SK-N-MC (cell line): ENCODE measurements at regions not wholly inside any gene's neighbourhood (a gene's known extent, or its start where the extent isn't known, plus 50 kb on each side); places are given as distances from the start of the nearest gene placed in this dataset.
"Not testable (repeated sequence)": the region's sequence is repeated elsewhere in the genome, so short reads cannot be mapped to it uniquely, and the experiment has no call there.

ENCODE experiments used
- DNase-seq: peaks from one replicate; pipeline ENCODE4 v3.0.0-alpha.2; 2011; ENCODE audit warnings: low read depth, low spot score
- H3K27ac ChIP-seq: fragments of 200-600 bp; sonication (generic); 2 replicates; pipeline ENCODE4 v1.5.1; 2016; ENCODE audit warnings: mixed run types
- H3K36me3 ChIP-seq: fragments of 200-600 bp; sonication (generic); 2 replicates; pipeline ENCODE4 v1.6.1; 2017; ENCODE audit warnings: antibody characterized with exemption, low read length, mixed read lengths; ENCODE audit not compliant: insufficient read depth
- H3K4me3 ChIP-seq: fragments of 200-600 bp; sonication (generic); 2 replicates; pipeline ENCODE4 v1.5.1; 2016
- H3K9ac ChIP-seq: fragments of 200-600 bp; sonication (generic); 2 replicates; pipeline ENCODE4 v1.8.0; 2017; ENCODE audit warnings: mixed run types, mixed read lengths; ENCODE audit not compliant: insufficient read length
- H3K9me3 ChIP-seq: fragments of 200-600 bp; sonication (generic); 2 replicates; pipeline ENCODE4 v1.6.1; 2017; ENCODE audit warnings: low read depth, mild to moderate bottlenecking, antibody characterized with exemption, low read length, moderate library complexity, mixed read lengths
- EZH2 ChIP-seq: fragments of 200-600 bp; sonication (generic); IDR thresholded peaks from one replicate; pipeline ENCODE4 v1.6.1; 2017; ENCODE audit warnings: antibody characterized with exemption
- FOXP2 ChIP-seq: optimal IDR thresholded peaks from 2 replicates; pipeline ENCODE3; 2011; ENCODE audit warnings: mild to moderate bottlenecking, moderate library complexity; ENCODE audit not compliant: insufficient read depth; ENCODE audit errors: extremely low read length, control extremely low read depth
- POLR2AphosphoS5 ChIP-seq: IDR thresholded peaks from 2 replicates; pipeline ENCODE4 v1.6.1; 2012; ENCODE audit warnings: mild to moderate bottlenecking, low read depth, low read length, borderline replicate concordance

DNA sequence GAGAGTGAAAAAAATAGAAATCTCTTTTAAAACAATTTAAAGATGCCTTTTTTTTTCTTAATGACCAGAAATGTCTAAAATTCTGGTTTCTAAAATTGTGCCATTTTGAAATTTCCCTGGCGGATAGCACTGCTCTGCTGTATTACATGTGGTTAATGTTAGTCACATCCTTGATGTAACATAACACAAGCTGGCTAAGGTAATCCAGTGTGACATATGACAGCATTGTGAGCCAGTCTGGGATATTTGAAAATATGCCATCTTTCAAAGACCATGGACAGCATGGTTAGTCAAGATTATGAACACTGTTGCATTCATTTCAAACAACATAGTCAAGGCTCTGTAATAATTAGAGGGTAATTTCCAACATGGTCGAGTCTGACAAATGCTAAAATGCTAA is 133.2 kb downstream of the ALX1 start:
- Histone ChIP-seq H3K27ac (no peak overlapping the region), H3K9me3 (no peaks in the 10 kb centered on the region), H3K36me3 (no peaks in the 10 kb centered on the region), H3K9ac (no peak overlapping the region), H3K4me3 (no peak overlapping the region)
- no peak for DNase-seq
- no peak for TF ChIP-seq POLR2AphosphoS5
- no peak for TF ChIP-seq FOXP2
- no peak for TF ChIP-seq EZH2

- H3K4me3 ChIP-seq, result peak overlapping the region; percentile 0; the same call in 1 of the 2 replicates
- TF ChIP-seq POLR2AphosphoS5 (no peak), EZH2 (no peak), FOXP2 (no peak)
- H3K36me3 ChIP-seq, result no peaks in the 10 kb centered on the region
- no peak overlapping the region for H3K9ac ChIP-seq
- H3K27ac ChIP-seq, result peak overlapping the region; percentile 39; the same call in 1 of the 2 replicates
- no peaks in the 10 kb centered on the region for H3K9me3 ChIP-seq
- DNase-seq, result no peak
Measured at GRCh38 chr12:85422762-85423161, 142.7 kb downstream of the ALX1 start.

GRCh38 chr12:85423947-85424346 is 143.9 kb downstream of the ALX1 start:
- TF ChIP-seq POLR2AphosphoS5 (no peak), EZH2 (no peak), FOXP2 (no peak)
- no peaks in the 10 kb centered on the region for H3K36me3 ChIP-seq
- H3K27ac ChIP-seq, result peak overlapping the region; percentile 39; the same call in 1 of the 2 replicates
- no peak overlapping the region for H3K4me3 ChIP-seq
- no peak overlapping the region for H3K9ac ChIP-seq
- no peaks in the 10 kb centered on the region for H3K9me3 ChIP-seq
- no peak for DNase-seq

DNA sequence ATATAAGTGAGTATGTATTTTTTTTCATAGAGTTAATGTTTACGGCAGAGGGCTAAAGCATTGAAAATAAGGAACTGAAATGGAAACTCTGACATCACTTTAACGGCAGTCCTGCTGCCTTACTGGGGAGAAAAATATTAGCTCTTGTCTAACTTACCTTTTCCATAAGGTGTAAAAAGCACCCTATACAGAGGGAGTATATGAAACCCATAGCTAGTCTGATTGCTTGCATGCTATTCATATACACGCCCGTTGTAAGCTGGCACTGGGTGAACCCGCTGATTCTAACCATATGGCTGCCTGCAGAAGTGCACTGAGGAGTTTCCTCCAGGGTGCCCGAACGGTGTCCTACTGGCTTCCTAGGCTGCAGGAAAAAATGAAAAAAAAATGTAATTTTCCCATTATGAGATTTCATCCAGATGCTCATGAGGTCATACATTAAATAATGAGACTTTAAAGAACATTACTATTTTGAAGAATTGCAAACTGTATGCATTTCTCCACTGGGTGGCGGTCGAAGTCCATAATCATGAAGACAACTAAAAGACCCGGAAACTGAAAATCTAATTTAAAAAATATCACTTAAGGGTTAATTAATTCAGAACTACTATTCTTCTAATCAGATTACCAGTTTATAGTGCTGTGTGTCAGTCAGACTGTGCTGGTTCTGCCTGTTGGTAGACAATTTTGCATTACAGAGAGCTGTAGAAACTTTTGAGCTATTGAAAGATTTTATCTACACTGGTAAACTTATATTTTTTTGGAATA is 144.7 kb downstream of the ALX1 start:
- Histone ChIP-seq H3K27ac (peak overlapping the region; percentile 57; the same call in 1 of the 2 replicates), H3K36me3 (no peaks in the 10 kb centered on the region), H3K4me3 (peak overlapping the region; percentile 55), H3K9me3 (no peaks in the 10 kb centered on the region), H3K9ac (no peak overlapping the region)
- no peak for DNase-seq
- TF ChIP-seq FOXP2 (no peak), EZH2 (no peak), POLR2AphosphoS5 (no peak)

- no peak for TF ChIP-seq POLR2AphosphoS5
- no peak for TF ChIP-seq FOXP2
- no peaks in the 10 kb centered on the region for H3K9me3 ChIP-seq
- H3K36me3 ChIP-seq, result no peaks in the 10 kb centered on the region
- H3K9ac ChIP-seq, result no peak overlapping the region
- peak overlapping the region; percentile 57; the same call in 1 of the 2 replicates for H3K27ac ChIP-seq
- peak overlapping the region; percentile 55 for H3K4me3 ChIP-seq
- no peak for DNase-seq
Measured at GRCh38 chr12:85425349-85425612, 145.3 kb downstream of the ALX1 start.

DNA sequence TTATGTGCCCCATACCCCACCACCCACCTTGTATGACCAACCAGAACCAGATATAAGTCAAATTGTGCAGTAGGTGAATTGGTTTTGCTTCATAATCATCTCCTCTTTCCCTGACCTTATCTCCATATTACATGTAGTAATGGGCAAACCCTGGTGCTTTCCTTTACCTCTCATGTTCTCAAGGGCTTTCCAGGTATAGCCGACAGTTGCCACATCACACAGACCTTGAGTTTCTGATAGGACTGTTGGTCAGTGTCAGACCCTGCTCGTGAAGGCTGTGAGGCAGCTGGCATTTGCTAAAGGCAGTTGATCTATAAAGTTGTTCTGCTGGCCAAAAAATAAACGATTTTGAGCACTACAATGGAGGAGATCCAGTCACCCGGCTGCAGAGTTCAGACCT is 145.9 kb downstream of the ALX1 start:
- no peak overlapping the region for H3K9ac ChIP-seq
- no peak for TF ChIP-seq FOXP2
- no peak for TF ChIP-seq POLR2AphosphoS5
- no peak for TF ChIP-seq EZH2
- no peak for DNase-seq
- no peak overlapping the region for H3K27ac ChIP-seq
- H3K36me3 ChIP-seq, result no peaks in the 10 kb centered on the region
- no peak overlapping the region for H3K4me3 ChIP-seq
- no peaks in the 10 kb centered on the region for H3K9me3 ChIP-seq

- H3K36me3 ChIP-seq, H3K9me3 ChIP-seq, DNase-seq, H3K4me3 ChIP-seq, H3K27ac ChIP-seq, H3K9ac ChIP-seq: not testable (repeated sequence)
Measured at GRCh38 chr12:85433148-85433547, 153.1 kb downstream of the ALX1 start.

GRCh38 chr12:85440271-85440670 is 160.3 kb downstream of the ALX1 start:
- Histone ChIP-seq H3K4me3 (no peak overlapping the region), H3K27ac (no peak overlapping the region)
- DNase-seq, result no peak

GRCh38 chr12:85441025-85441424 is 161.0 kb downstream of the ALX1 start:
- no peaks in the 10 kb centered on the region; the same call in 1 of the 2 replicates for H3K9me3 ChIP-seq
- no peak overlapping the region for H3K4me3 ChIP-seq
- no peak for DNase-seq
- H3K36me3 ChIP-seq, result no peaks in the 10 kb centered on the region
- no peak overlapping the region for H3K27ac ChIP-seq
- TF ChIP-seq EZH2 (no peak), FOXP2 (no peak), POLR2AphosphoS5 (no peak)
- H3K9ac ChIP-seq, result no peak overlapping the region

More at GRCh38 chr12:85440271-85440670, 160.3 kb downstream of the ALX1 start:
- TF ChIP-seq POLR2AphosphoS5 (no peak), FOXP2 (no peak), EZH2 (no peak)
- Histone ChIP-seq H3K36me3 (no peaks in the 10 kb centered on the region), H3K9ac (no peak overlapping the region), H3K9me3 (no peaks in the 10 kb centered on the region; the same call in 1 of the 2 replicates)
